Left ventricle myocardium superior (tissue), 1 donor: ENCODE measurements at regions not wholly inside any gene's neighbourhood (a gene's known extent, or its start where the extent isn't known, plus 50 kb on each side); places are given as distances from the start of the nearest gene placed in this dataset.

Experiments used
- ATAC-seq: fragments of 200-7000 bp; cut with Tn5 transposase; one replicate; pipeline ENCODE4 v1.9.1; 2020; ENCODE audit warnings: mild to moderate bottlenecking, moderate library complexity
- DNase-seq: peaks from one replicate; pipeline ENCODE4 v3.0.0-alpha.2; 2020
- intact Hi-C: fragments of 100-400 bp; cut with micrococcal nuclease; formaldehyde crosslinking; loops from one replicate; pipeline ENCODE4 v1.11.0; 2022
- donor health status: DM: no; HTN: yes; CAD: no; lungs with severe emphysema.

- intact Hi-C loops, result no loop called here
- DNase-seq (no peak), ATAC-seq (no peak)
Observed at GRCh38 chr22:22993184-22993583, 77.1 kb upstream of the GNAZ start.

- DNase-seq, result no peak
- intact Hi-C loops, result no loop called here
- no peak for ATAC-seq
Observed at GRCh38 chr22:22995166-22995565, 75.2 kb upstream of the GNAZ start.

GRCh38 chr22:22996511-22997261, 73.6 kb upstream of the GNAZ start:
- intact Hi-C loops, result no loop called here
- DNase-seq, result no peak
- no peak for ATAC-seq

- intact Hi-C loops, result no loop called here
- DNase-seq (no peak), ATAC-seq (no peak)
Observed at GRCh38 chr22:22997262-22997898, 72.9 kb upstream of the GNAZ start.

GRCh38 chr22:22997988-22998387, 72.3 kb upstream of the GNAZ start:
- ATAC-seq, result no peak
- intact Hi-C loops, result no loop called here

GRCh38 chr22:22999523-22999922, 70.8 kb upstream of the GNAZ start:
- intact Hi-C loops, result no loop called here
- ATAC-seq, result no peak
- no peak for DNase-seq

More at GRCh38 chr22:22997988-22998387, 72.3 kb upstream of the GNAZ start:
- DNase-seq, result no peak

GRCh38 chr22:23000657-23001347, 69.5 kb upstream of the GNAZ start:
- ATAC-seq (no peak), DNase-seq (no peak)
- intact Hi-C loops, result no loop called here

- intact Hi-C loops, result no loop called here
- ATAC-seq (no peak), DNase-seq (no peak)
Observed at GRCh38 chr22:23001463-23001862, 68.9 kb upstream of the GNAZ start.

- intact Hi-C loops, result no loop called here
- DNase-seq (no peak), ATAC-seq (no peak)
Observed at GRCh38 chr22:23002612-23003180, 67.6 kb upstream of the GNAZ start.

GRCh38 chr22:23007823-23008222, 62.5 kb upstream of the GNAZ start:
- intact Hi-C loops, result no loop called here
- ATAC-seq (no peak), DNase-seq (no peak)

GRCh38 chr22:23008896-23009295, 61.4 kb upstream of the GNAZ start:
- ATAC-seq (no peak), DNase-seq (no peak)
- intact Hi-C loops, result no loop called here
